HG03342 (cell line): ENCODE measurements at regions not wholly inside any gene's neighbourhood (a gene's known extent, or its start where the extent isn't known, plus 50 kb on each side); places are given as distances from the start of the nearest gene placed in this dataset.
"Not testable (repeated sequence)": the region's sequence is repeated elsewhere in the genome, so short reads cannot be mapped to it uniquely, and the experiment has no call there.

Experiments
- ATAC-seq: cut with Tn5 transposase; IDR thresholded peaks from one replicate; pipeline ENCODE4 v1.9.1; 2021; ENCODE audit warnings: mild to moderate bottlenecking, moderate library complexity; ENCODE audit not compliant: unreplicated experiment

GRCh38 chr12:69179786-69180185 lies 59.6 kb upstream of the CPSF6 start:
- no peak for ATAC-seq

GRCh38 chr12:69187572-69187971 lies 51.8 kb upstream of the CPSF6 start:
- ATAC-seq = not testable (repeated sequence)

GRCh38 chr12:69189378-69189978 lies 49.9 kb upstream of the CPSF6 start:
- ATAC-seq = no peak
